ENCODE measurements at regions not wholly inside any gene's neighbourhood (a gene's known extent, or its start where the extent isn't known, plus 50 kb on each side); places are given as distances from the start of the nearest gene placed in this dataset.

- H4K20me1 ChIP-seq (ENCODE audit: control insufficient read depth, insufficient read depth, insufficient read length): no peaks in the 10 kb centered on the region
- H2AFZ ChIP-seq (ENCODE audit: low read length): no peak overlapping the region
- no peak overlapping the region for H3K27ac ChIP-seq (ENCODE audit: insufficient read length, low read depth, low read length)
- Mint-ChIP-seq H3K9me3 (no peaks in the 10 kb centered on the region), H3K27me3 (ENCODE audit: low read depth) (no peaks in the 10 kb centered on the region), H3K36me3 (ENCODE audit: insufficient read depth in 1 of 3, low read depth in 3 of 3) (no peaks in the 10 kb centered on the region), H3K4me3 (no peak overlapping the region), H3K4me1 (no peaks in the 10 kb centered on the region), H3K27ac (no peak overlapping the region)
- no peak overlapping the region for H3K18ac ChIP-seq (ENCODE audit: insufficient read length, low read depth, low read length)
- no peak overlapping the region for H2BK12ac ChIP-seq (ENCODE audit: insufficient read length, low read depth, low read length)
- TF ChIP-seq, protein P1, sequence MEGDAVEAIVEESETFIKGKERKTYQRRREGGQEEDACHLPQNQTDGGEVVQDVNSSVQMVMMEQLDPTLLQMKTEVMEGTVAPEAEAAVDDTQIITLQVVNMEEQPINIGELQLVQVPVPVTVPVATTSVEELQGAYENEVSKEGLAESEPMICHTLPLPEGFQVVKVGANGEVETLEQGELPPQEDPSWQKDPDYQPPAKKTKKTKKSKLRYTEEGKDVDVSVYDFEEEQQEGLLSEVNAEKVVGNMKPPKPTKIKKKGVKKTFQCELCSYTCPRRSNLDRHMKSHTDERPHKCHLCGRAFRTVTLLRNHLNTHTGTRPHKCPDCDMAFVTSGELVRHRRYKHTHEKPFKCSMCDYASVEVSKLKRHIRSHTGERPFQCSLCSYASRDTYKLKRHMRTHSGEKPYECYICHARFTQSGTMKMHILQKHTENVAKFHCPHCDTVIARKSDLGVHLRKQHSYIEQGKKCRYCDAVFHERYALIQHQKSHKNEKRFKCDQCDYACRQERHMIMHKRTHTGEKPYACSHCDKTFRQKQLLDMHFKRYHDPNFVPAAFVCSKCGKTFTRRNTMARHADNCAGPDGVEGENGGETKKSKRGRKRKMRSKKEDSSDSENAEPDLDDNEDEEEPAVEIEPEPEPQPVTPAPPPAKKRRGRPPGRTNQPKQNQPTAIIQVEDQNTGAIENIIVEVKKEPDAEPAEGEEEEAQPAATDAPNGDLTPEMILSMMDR (conservative IDR thresholded peaks at IDR 0.05): no peak
- H4K8ac ChIP-seq (replicated peaks; ENCODE audit: insufficient read length, low read depth, low read length): no peak overlapping the region
- H3K4me1 ChIP-seq (ENCODE audit: insufficient read depth, low read length): no peaks in the 10 kb centered on the region
- H3T11ph ChIP-seq (ENCODE audit: low read length): no peak overlapping the region
- H3K23me2 ChIP-seq (ENCODE audit: insufficient read length, low read depth, low read length, poor library complexity, severe bottlenecking): no peaks in the 10 kb centered on the region
- DNase-seq: no peak
- H2AK5ac ChIP-seq (ENCODE audit: insufficient read length, low read length): no peak overlapping the region
- H3K4ac ChIP-seq (ENCODE audit: low read depth, low read length): no peak overlapping the region
- no CpG with 5 or more reads among the region's 4 CpGs for WGBS (ENCODE audit: extremely low coverage, insufficient read length, low lambda C conversion rate)
- H4K91ac ChIP-seq (ENCODE audit: insufficient read length, low read depth, low read length): no peak overlapping the region
- no peak overlapping the region for H2BK15ac ChIP-seq (ENCODE audit: low read depth, low read length)
- no peak overlapping the region for H3K56ac ChIP-seq (ENCODE audit: insufficient read length, low read depth, low read length)
- no peak overlapping the region for H2BK120ac ChIP-seq (ENCODE audit: low read depth, low read length, poor library complexity, severe bottlenecking)
- no peak overlapping the region for H4K5ac ChIP-seq (ENCODE audit: insufficient read length, low read depth, low read length)
- no peak overlapping the region for H3K4me2 ChIP-seq (ENCODE audit: insufficient read depth, insufficient read length, low read length)
- no peak overlapping the region for H3K9ac ChIP-seq (ENCODE audit: extremely low read depth, insufficient read length, low read length)
- H3K79me2 ChIP-seq (ENCODE audit: insufficient read depth, low read length): no peaks in the 10 kb centered on the region
- H3K27me3 ChIP-seq (ENCODE audit: insufficient read depth, low read length): no peaks in the 10 kb centered on the region
- H3K79me1 ChIP-seq (ENCODE audit: insufficient read depth, low read depth, low read length, poor library complexity, severe bottlenecking): no peaks in the 10 kb centered on the region
- H2BK5ac ChIP-seq (ENCODE audit: insufficient read length, low read length): no peak overlapping the region
- H3K9me3 ChIP-seq (ENCODE audit: control insufficient read depth, low read depth, low read length): no peaks in the 10 kb centered on the region
- H2BK20ac ChIP-seq (ENCODE audit: low read depth, low read length, poor library complexity, severe bottlenecking): no peak overlapping the region
- no peak overlapping the region for H3K23ac ChIP-seq (ENCODE audit: insufficient read length, low read depth, low read length)
- H3K14ac ChIP-seq (ENCODE audit: insufficient read depth, low read length): no peak overlapping the region
These were observed 834.6 kb downstream of the JRKL start for GRCh38 chr11:97224396-97224795.
